HG03066 (cell line): ENCODE measurements at regions not wholly inside any gene's neighbourhood (a gene's known extent, or its start where the extent isn't known, plus 50 kb on each side); places are given as distances from the start of the nearest gene placed in this dataset.

ENCODE experiments used
- ATAC-seq: cut with Tn5 transposase; IDR thresholded peaks from one replicate; pipeline ENCODE4 v1.9.1; 2021; ENCODE audit warnings: low read depth; ENCODE audit not compliant: unreplicated experiment

DNA sequence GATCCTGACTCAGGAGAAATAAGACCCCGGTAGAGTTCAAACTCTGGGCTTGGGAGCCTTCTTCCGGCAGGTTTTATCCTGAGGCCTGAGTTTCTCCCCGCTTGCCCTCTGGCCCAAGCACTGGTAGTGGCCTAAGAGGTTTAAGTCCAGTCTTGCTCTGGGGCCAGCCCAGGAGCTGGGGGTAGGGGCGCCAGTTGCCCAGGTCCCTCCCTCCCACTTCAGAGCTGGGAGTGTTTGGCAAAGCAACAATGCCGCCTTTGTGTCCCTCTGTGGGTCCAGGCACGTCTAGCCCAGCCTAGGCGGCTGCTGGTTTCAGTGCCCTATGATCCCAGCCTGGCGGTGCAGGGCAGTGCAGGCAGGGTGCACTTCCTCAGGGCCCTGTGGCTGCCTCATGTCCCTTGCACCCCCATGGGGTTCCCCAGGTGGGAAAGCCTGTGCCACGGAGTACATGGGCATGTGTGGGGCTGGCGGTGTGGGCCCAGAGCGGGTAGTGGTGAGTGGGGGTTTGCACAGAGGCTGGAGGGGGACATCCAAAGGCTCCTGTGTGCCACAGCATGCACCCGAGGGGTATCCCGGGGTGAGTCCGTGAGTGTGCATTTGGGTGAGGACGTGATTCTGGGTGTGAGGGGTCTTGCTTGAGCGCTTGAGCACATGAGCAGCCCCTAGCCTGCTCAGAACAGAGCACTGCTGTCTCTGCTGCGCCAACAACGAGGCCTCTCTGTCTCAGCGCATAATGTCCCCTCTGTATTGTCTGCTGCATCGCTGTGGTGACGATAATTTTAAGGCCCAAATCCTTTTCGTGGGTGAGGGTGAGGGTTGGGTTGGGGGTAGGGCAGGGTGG lies 61.7 kb upstream of the PSD2 start:
- no peak for ATAC-seq

DNA sequence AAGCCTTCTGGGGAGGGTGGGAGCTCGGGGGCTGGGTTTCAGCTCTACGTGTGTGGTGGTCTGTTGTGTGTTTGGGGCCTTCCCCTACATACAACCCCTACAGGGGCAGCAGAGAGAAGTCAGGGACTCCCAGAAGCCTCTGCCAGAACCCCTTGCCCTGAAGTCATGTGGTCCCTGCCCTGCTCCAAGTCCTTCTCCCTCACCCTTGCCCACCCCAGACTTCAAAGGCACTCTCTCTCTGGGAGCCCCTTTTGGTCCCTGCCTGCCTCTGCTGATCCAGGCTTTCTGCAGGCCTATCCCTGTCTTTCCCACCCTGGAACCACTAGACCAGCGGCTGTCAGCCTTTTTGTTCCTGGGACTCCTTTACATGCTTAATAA lies 61.1 kb upstream of the PSD2 start:
- no peak for ATAC-seq

DNA sequence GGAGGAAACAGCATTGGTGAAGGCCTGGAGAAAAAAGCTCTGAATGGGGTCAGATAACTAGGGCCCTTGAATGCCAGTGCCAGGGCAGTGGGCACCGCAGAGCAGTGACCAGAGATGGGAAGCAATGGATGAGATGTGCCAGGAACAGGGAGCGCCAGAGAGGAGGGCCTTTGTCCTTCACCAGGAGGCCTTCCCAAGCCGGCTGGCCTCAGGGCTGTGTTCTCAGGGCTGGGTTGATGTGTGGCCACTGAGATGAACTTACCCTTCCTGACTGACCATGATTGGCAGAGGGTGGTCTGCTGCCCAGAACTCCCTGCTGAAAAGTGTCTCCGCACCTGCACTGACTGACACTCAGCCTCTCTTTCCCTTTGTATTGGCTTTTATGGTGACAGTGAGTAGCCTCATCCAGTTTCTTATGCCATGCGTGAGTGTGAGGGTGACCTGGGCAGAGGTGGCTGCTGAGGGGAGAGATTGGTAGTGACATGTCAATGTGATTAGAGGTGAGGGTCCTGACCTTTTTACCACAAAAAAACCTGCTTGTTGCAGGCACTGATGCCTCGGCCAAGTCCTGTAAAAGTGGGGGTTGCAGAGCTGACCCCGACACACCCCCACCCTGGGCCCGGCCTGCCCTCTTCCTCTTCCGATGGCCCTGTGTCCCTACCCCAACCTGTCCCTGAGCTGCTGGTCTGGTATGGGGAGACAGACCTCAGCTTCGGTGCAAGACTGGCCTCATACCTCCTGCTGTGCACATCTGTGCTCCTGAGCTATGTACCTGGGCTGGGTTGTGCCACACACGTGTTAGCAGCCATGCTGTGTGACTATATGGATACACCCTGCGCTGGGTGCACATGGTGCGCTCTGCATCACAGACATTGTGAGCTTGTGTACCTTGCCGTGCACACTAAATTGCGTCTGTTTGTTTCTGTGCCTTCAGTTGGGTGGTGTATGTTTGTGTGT lies 57.1 kb upstream of the PSD2 start:
- ATAC-seq = no peak

DNA sequence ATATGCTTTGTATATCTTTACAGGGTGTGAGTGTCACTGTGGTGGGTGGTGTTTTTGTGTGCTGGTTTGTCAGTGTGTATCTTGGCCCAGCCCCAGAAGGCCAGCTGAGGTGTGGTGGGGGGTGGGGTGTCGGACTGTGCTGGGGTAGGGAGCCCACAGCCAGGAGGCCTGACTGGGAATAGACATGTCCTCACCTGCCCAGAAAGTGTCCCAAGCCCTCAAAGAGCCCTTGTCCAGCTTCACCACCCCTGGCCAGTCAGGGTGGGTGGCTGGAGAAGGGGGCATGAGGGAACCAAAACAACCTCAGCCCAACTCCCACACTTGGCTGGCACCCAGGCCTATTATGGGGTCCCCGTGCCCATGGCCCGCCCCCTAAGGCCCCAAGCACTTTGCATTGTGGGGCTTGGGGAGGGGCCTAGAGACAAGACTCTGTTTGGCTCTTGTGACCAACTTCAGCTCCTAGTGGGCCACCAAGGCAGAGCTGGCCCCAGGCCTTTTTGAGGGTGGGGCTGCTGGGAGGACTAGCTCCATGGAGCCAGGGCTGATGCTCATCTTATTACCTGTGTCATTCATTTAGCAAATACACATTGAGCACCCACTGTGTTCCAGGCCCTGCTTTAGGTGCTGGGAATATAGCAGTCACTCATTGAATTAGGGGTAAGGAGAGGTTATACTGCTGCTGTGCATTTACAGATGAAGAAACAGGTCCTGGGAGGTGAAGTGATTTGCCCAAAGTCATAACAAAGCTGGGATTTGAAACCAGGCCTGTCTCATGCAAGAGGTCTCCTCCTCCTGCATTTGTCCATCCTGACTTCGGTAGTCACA lies 56.2 kb upstream of the PSD2 start:
- ATAC-seq = no peak

DNA sequence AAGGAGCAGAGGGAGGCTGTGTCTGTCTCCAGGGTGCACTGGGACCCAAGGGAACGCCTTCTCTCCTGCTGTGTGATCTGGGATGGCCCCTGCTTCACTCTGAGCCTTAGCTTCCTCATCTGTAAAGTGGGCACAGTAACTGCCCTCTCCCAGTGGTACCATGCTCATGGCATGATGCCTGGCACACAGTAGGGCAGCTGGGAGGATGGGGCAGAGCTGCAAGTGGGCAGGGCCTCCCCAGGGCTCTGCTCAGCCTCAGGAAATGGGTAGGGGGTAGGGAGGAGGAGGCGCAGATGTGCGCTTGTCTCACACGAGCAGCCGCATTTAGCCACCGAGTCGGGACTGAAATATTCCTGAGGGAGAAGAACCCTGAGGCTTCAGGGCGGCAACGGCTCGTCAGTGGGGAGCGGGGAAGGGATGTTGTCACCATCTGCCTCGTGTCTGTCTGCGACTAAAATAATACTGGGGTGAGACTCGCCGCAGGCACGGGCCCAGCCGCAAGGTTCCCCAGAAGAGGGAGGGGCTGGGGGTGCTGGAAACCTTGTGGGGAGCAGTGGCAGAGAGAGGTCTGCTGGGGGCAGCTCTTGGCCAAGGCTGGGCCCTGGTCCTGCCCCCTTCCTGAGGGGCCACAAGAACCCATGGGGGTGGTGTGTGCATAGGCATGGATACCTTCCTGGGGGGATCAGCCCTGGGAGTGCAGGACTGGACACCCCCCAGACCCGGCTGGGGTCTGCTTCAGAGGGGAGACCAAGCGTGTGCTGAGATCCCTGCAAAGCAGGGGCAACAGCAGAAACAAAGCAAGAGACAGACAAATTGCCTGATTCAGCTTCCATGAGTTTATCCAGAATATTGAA lies 55.2 kb upstream of the PSD2 start:
- no peak for ATAC-seq

DNA sequence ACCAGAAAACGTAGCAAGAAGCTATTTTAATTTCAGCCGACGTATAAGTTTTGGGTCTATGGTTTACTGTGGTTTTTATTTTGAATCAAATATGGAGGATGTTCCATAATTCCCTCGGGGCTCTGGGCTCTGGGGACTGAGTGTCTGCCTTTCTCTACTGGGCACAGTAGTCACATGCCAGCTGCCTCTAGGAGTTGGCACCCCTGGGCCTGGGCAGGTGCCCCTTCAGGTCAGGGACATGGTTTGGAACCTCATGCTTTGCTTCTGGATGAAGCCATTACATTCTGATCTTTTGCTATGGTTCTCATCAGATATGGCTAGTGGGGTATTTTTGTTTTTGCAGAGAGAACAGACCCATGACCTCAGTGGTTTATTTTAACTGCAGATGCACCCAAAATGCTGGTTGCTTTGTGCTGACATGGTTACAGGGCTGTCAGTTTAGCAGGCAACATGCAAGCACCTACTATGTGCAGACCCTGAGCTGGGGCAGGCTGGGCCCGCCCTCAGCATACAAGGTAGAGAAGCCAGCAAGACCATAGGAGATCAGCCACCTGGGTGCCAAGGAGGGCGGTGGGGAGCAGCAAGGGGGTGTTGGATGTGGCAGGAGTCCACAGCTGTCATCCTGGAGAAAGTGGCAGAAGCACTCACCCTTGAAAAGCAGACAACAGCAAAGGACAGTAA lies 54.5 kb upstream of the PSD2 start:
- ATAC-seq = no peak

DNA sequence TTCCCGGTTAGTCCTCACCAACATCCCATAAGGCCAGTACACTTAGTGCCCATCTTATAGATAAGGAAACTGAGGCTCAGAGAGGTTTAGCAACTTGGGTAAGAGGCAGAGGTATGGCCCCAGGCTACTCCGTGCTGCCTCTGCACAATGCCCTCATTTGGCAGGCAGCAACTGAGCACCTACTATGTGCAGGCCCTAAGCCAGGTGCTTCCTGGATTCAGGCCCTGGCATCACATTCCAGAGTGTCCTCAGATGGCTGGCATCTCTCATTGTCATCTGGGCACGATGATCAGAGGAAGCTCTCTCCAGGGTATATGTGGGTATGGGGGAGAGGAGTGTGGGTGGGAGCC lies 53.8 kb upstream of the PSD2 start:
- no peak for ATAC-seq

DNA sequence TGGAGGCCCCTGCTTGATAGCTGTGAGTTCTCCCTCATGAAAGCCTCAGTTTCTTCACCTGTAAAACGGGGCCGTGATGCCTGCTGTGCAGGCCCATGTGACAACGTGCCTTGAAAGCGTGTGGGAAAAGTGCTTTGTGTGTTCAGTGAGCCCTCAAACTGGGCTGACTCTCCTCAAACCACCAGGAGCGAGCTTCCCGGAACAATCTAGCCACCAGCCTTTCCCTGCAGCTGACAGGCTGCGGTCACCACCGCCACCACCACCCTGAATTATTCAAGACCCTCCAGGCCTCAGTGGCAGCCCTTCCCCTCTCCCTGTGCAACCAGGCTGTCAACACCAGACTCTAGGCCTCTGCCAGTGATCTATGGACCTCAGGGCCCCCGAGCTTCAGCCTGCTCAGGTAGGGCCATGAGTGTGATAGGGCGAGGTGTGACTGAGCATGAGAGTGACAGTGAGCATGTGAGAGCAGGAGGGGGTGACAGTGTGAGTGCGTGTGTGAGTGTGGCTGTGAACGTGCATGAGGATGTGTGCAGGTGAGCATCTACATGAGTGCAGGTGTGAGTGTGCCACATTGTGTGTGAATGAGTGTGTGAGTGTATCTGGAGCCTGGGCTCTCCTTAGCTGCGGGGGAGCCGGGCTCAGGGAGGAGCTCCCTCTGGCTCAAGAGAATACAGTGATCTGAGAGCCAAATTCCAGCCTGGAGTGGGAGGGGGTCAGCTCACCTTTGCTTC lies 53.3 kb upstream of the PSD2 start:
- ATAC-seq = no peak

DNA sequence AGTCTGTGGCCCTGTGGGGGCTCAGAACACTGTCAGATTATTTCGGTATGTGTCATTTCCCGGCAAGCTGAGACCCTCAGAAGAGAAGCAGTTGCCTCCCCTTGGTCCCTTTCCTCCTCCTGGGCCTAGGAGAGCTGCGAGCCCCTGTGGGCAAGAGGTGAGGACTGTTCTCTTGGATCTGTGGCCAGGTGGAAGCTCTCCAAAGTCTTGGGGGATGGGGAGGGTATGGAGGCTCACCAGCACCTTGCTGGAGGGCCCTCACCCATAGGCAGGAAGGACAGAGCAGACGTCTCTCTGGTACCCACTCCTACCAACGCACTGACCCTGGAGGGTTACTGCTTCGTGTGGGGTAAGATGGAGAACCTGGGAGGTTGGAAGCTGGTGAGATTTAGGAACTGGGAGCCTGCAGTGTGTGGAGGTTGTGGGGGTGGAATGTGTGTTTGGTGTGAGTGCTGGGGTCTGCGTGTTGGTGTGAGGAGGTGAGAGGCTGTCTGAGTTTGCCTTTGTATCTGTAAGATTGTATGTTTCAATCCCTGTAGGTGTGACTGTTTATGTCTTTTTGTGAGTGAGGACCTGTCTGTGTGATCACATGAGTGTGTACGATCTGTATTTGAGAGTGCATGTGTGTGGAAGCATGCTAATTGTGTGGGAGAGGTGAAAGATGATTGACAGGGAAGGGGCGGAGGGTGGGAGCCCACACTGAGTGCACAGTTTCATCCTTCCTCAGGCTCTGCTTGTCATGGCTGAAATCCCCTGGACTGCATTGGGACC lies 52.4 kb upstream of the PSD2 start:
- ATAC-seq = no peak

DNA sequence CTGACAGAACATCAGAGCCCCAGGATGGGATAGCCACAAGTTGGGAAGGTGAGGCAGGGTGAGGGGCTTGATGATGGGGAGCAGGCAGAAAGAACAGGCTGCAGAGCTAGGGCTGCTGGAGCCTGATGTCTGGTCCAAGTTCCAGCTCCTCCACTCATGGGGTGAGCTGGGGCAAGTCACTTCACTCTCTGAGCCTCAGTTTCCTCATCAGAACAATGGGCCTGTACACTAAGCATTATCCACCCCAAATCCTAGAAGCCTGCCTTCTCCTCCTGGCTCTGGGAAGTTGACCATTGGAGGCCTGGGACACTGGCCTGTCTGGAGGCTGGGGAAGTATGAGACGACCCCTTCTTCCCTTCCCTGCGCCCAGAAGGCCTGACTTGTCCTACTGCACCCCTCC lies 51.8 kb upstream of the PSD2 start:
- ATAC-seq = no peak

DNA sequence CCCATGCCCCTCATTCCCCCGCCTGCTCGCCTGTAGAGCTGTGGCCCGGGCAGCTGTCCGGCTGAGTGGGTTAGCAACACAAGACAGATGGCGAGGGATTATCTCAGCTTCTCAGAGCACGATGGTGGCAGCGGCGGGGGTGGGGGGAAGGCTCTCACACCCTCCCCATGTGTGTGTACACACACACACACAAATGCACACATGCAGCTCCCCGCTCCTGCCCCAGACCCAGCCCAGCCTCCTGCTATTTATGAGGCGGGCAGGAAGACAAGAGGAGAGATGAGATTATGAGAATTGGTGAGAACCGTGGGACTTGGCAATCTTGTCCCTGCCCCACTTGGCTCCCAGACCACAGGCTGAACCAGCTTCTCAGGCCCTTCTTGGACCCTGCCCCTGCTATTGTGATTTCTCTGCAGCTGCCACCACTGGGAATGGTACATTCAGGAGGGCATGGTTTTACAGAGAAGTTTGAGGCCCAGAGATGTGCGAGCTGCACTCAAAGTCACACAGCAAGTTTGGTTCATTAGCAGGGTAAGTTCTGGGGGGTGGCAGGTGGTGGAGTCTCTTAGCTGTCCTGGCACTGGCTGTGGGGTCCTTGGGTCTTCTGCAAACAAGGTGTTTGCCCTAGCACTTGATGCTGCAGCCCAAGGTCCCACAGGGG lies 51.0 kb upstream of the PSD2 start:
- ATAC-seq = no peak

DNA sequence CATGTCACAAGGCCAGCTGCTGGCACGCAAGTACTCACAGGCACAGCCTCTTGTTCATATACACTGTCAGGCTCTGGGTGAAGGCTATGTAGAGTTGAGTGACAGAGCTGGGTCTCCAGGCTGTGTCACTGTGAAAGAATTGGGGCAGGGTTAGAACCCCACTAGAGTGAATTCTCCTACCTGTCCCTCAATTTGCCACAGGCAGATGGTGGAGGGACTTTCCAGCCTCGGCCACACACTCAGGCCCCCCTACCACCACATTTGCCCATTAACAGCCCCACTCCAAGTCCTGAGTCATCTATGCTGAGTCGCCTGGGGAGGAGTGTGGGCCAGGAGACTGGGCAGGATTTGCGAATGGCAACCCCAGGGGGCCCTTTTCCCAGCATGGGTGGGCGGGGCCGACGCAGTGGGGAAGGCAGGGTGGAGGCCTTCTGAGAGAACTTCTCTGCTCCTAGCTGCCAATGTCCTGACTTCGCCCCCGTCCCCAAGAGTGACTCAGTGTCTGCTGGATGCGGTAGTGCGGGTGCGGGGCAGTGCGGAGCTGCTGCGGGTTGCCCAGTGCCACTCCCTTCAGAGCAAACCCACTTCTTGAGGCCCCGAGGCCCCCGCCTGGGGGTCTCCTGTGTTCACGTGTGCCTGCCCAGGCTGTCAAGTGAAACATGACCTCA lies 50.3 kb upstream of the PSD2 start:
- no peak for ATAC-seq

DNA sequence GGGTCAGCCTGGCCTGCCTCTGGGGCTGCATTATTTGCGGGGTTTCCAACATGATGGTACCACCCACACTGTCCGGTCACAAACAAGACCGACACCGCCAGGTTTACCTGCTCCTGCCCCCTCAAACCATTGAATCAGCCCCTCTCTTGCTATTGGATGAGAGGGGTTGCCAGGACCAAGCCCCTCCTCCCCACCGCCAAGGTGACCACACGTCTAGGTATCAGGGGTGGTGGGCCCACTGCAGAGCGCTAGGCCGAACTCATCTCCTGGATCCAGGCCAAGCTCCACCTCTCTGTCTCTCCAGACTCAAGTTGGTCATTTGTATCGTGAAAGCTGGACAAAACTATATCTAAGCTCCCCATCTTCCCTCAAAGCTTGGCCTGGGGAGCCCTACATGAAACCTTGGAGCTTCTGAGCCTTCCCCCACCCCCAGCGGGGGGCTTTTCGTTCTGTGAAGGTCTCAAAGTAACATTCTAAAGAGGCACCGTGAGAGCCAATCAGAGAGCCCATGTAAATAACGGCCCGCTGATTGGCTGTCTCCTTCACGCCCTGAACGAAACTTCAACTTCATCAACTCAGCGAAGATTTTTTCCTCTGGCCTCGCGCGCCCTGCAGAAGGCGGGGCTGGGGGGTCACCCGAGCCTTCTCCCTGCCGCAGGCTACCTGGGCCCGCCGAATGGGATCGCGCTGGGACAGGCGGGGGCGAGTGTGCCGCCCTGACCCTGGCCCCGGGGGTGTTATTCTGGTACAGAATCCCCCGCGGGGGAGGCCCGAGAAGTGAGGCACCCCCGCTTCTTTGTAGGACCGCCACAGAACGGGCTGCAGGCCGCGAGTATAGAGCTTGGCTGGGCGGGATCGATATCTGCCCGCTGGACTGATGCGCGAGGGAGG lies 49.6 kb upstream of the PSD2 start:
- ATAC-seq = peak; percentile 2
